ENCODE measurements at regions not wholly inside any gene's neighbourhood (a gene's known extent, or its start where the extent isn't known, plus 50 kb on each side); places are given as distances from the start of the nearest gene placed in this dataset.

DNA sequence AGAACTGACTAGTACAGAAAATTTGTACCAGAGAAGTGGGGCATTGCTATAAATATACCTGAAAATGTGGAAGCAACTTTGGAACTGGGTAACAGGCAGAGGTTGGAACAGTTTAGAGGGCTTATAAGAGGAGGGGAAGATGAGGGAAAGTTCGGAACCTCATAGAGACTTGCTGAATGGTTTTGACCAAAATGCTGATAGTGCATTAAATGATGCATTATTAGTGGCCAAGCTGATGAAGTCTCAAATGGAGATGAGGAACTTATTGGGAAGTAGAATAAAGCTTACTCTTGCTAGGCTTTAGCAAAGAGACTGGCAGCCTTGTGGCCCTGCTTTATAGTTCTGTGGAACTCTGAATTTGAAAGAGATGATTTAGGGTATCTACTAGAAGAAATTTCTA, 189.8 kb downstream of the FGF10 start:
- Histone ChIP-seq H3K4me2 (ENCODE audit: low read length) (no peak overlapping the region), H3K9ac (ENCODE audit: low read length) (no peak overlapping the region), H3K79me2 (replicated peaks; ENCODE audit: insufficient read depth, low read length) (no peaks in the 10 kb centered on the region), H4K20me1 (ENCODE audit: insufficient read depth) (no peaks in the 10 kb centered on the region), H3K9me3 (ENCODE audit: low read length) (no peaks in the 10 kb centered on the region), H3K36me3 (ENCODE audit: insufficient read depth, low read length) (no peaks in the 10 kb centered on the region), H2AFZ (ENCODE audit: low read depth, low read length) (no peak overlapping the region), H3F3A (ENCODE audit: insufficient read depth, low read length, poor library complexity, severe bottlenecking) (no peaks in the 10 kb centered on the region), H3K27ac (ENCODE audit: low read length) (no peak overlapping the region), H3K27me3 (ENCODE audit: insufficient read depth, low read depth, low read length) (no peaks in the 10 kb centered on the region), H3K4me3 (ENCODE audit: low read length) (no peak overlapping the region), H3K9me2 (ENCODE audit: insufficient read depth, low read length) (no peaks in the 10 kb centered on the region)
- TF ChIP-seq TAF1 (IDR thresholded peaks at IDR 0.05; ENCODE audit: low read depth) (no peak), POLR2AphosphoS5 (IDR thresholded peaks at IDR 0.05) (no peak), REST (IDR thresholded peaks at IDR 0.05; ENCODE audit: borderline replicate concordance) (no peak)

GRCh38 chr5:44189255-44189654, 200.0 kb downstream of the FGF10 start:
- H3F3A ChIP-seq (ENCODE audit: insufficient read depth, low read length, poor library complexity, severe bottlenecking): no peaks in the 10 kb centered on the region
- no peak overlapping the region for H2AFZ ChIP-seq (ENCODE audit: low read depth, low read length)
- H3K4me3 ChIP-seq (ENCODE audit: low read length): no peak overlapping the region
- no peaks in the 10 kb centered on the region for H4K20me1 ChIP-seq (ENCODE audit: insufficient read depth)
- no peaks in the 10 kb centered on the region for H3K9me2 ChIP-seq (ENCODE audit: insufficient read depth, low read length)
- no peaks in the 10 kb centered on the region for H3K79me2 ChIP-seq (replicated peaks; ENCODE audit: insufficient read depth, low read length)
- H3K9me3 ChIP-seq (ENCODE audit: low read length): no peaks in the 10 kb centered on the region
- no peaks in the 10 kb centered on the region for H3K27me3 ChIP-seq (ENCODE audit: insufficient read depth, low read depth, low read length)
- H3K9ac ChIP-seq (ENCODE audit: low read length): no peak overlapping the region
- H3K36me3 ChIP-seq (ENCODE audit: insufficient read depth, low read length): no peaks in the 10 kb centered on the region
- no peak overlapping the region for H3K4me2 ChIP-seq (ENCODE audit: low read length)
- TF ChIP-seq POLR2AphosphoS5 (IDR thresholded peaks at IDR 0.05) (no peak), MXI1 (conservative IDR thresholded peaks at IDR 0.05; ENCODE audit: poor library complexity, severe bottlenecking) (no peak), RAD21 (conservative IDR thresholded peaks at IDR 0.05) (no peak), CTCF (IDR thresholded peaks at IDR 0.05; ENCODE audit: poor library complexity, severe bottlenecking) (no peak), EZH2 (IDR thresholded peaks at IDR 0.05; ENCODE audit: borderline replicate concordance, insufficient read depth, low read length, poor library complexity, severe bottlenecking) (no peak), TAF1 (IDR thresholded peaks at IDR 0.05; ENCODE audit: low read depth) (no peak), EP300 (conservative IDR thresholded peaks at IDR 0.05; ENCODE audit: poor library complexity, severe bottlenecking) (no peak), SMC3 (conservative IDR thresholded peaks at IDR 0.05; ENCODE audit: poor library complexity) (no peak), REST (IDR thresholded peaks at IDR 0.05; ENCODE audit: borderline replicate concordance) (no peak)
- no peak overlapping the region for H3K27ac ChIP-seq (ENCODE audit: low read length)

Data from neural cell (in vitro differentiated cells).